ENCODE measurements at regions not wholly inside any gene's neighbourhood (a gene's known extent, or its start where the extent isn't known, plus 50 kb on each side); places are given as distances from the start of the nearest gene placed in this dataset.

DNA sequence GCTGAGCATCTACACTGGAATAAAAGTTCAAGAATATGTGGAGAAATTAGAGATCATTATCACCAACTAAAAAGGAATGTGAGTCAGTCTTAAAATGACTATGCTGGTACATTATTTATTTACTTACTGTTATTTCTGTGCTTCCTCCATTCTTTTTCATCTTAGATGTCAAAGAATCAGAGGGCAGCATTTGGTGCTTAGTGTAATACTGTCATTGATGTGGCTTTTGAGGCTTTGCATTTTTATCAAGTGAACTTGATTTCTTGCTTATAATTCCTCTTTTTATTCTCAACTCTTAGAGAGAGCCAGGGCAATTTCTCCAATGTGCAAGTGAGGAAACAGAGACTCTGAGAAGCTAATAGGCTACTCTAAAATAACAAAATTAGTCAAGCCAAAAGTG is 163.7 kb upstream of the TRPC7 start:
- Histone ChIP-seq H3K4me1 (ENCODE audit: control insufficient read depth in 2 of 2, insufficient read depth in 2 of 2, low read length in 1 of 2) (no peaks in the 10 kb centered on the region), H3K27me3 (ENCODE audit: control insufficient read depth in 1 of 2, insufficient read depth in 2 of 2, low read length in 2 of 2) (no peaks in the 10 kb centered on the region), H3K27ac (ENCODE audit: low read depth in 2 of 2, low read length in 1 of 2) (no peak overlapping the region), H3K9me3 (ENCODE audit: control insufficient read depth in 2 of 2, insufficient read depth in 1 of 2, low read depth in 1 of 2, low read length in 1 of 2) (no peaks in the 10 kb centered on the region), H3K36me3 (ENCODE audit: control insufficient read depth in 2 of 2, insufficient read depth in 2 of 2, low read length in 1 of 2) (no peaks in the 10 kb centered on the region), H3K4me3 (ENCODE audit: low read depth in 1 of 2, low read length in 2 of 2) (no peak overlapping the region)

GRCh38 chr5:136528481-136529030 is 163.2 kb upstream of the TRPC7 start:
- WGBS, 2 donors = 72 to 80% methylated on average over 2 of the region's 2 CpGs
- H3K4me1 ChIP-seq (ENCODE audit: control insufficient read depth in 2 of 2, insufficient read depth in 2 of 2, low read length in 1 of 2) = no peaks in the 10 kb centered on the region
- no peaks in the 10 kb centered on the region for H3K27me3 ChIP-seq (ENCODE audit: control insufficient read depth in 1 of 2, insufficient read depth in 2 of 2, low read length in 2 of 2)
- H3K27ac ChIP-seq (ENCODE audit: low read depth in 2 of 2, low read length in 1 of 2) = no peak overlapping the region
- H3K9me3 ChIP-seq (ENCODE audit: control insufficient read depth in 2 of 2, insufficient read depth in 1 of 2, low read depth in 1 of 2, low read length in 1 of 2) = no peaks in the 10 kb centered on the region
- H3K4me3 ChIP-seq (ENCODE audit: low read depth in 1 of 2, low read length in 2 of 2) = no peak overlapping the region
- no peaks in the 10 kb centered on the region for H3K36me3 ChIP-seq (ENCODE audit: control insufficient read depth in 2 of 2, insufficient read depth in 2 of 2, low read length in 1 of 2)

- 60 to 68% methylated on average over 4 of the region's 4 CpGs for WGBS, 2 donors
- Histone ChIP-seq H3K9me3 (ENCODE audit: control insufficient read depth in 2 of 2, insufficient read depth in 1 of 2, low read depth in 1 of 2, low read length in 1 of 2) (no peaks in the 10 kb centered on the region), H3K36me3 (ENCODE audit: control insufficient read depth in 2 of 2, insufficient read depth in 2 of 2, low read length in 1 of 2) (no peaks in the 10 kb centered on the region), H3K4me3 (ENCODE audit: low read depth in 1 of 2, low read length in 2 of 2) (no peak overlapping the region), H3K4me1 (ENCODE audit: control insufficient read depth in 2 of 2, insufficient read depth in 2 of 2, low read length in 1 of 2) (no peaks in the 10 kb centered on the region), H3K27ac (ENCODE audit: low read depth in 2 of 2, low read length in 1 of 2) (no peak overlapping the region), H3K27me3 (ENCODE audit: control insufficient read depth in 1 of 2, insufficient read depth in 2 of 2, low read length in 2 of 2) (no peaks in the 10 kb centered on the region)
Measured at GRCh38 chr5:136527311-136527710, 162.0 kb upstream of the TRPC7 start.

GRCh38 chr5:136526791-136527190 is 161.4 kb upstream of the TRPC7 start:
- no peaks in the 10 kb centered on the region for H3K36me3 ChIP-seq (ENCODE audit: control insufficient read depth in 2 of 2, insufficient read depth in 2 of 2, low read length in 1 of 2)
- H3K4me1 ChIP-seq (ENCODE audit: control insufficient read depth in 2 of 2, insufficient read depth in 2 of 2, low read length in 1 of 2) = no peaks in the 10 kb centered on the region
- no peak overlapping the region for H3K27ac ChIP-seq (ENCODE audit: low read depth in 2 of 2, low read length in 1 of 2)
- H3K4me3 ChIP-seq (ENCODE audit: low read depth in 1 of 2, low read length in 2 of 2) = no peak overlapping the region
- WGBS, 2 donors = 40 to 65% methylated on average over 5 of the region's 5 CpGs
- no peaks in the 10 kb centered on the region for H3K9me3 ChIP-seq (ENCODE audit: control insufficient read depth in 2 of 2, insufficient read depth in 1 of 2, low read depth in 1 of 2, low read length in 1 of 2)
- no peaks in the 10 kb centered on the region for H3K27me3 ChIP-seq (ENCODE audit: control insufficient read depth in 1 of 2, insufficient read depth in 2 of 2, low read length in 2 of 2)

- Histone ChIP-seq H3K27ac (ENCODE audit: low read depth in 2 of 2, low read length in 1 of 2) (no peak overlapping the region), H3K27me3 (ENCODE audit: control insufficient read depth in 1 of 2, insufficient read depth in 2 of 2, low read length in 2 of 2) (no peaks in the 10 kb centered on the region), H3K36me3 (ENCODE audit: control insufficient read depth in 2 of 2, insufficient read depth in 2 of 2, low read length in 1 of 2) (no peaks in the 10 kb centered on the region), H3K4me1 (ENCODE audit: control insufficient read depth in 2 of 2, insufficient read depth in 2 of 2, low read length in 1 of 2) (no peaks in the 10 kb centered on the region), H3K4me3 (ENCODE audit: low read depth in 1 of 2, low read length in 2 of 2) (no peak overlapping the region), H3K9me3 (ENCODE audit: control insufficient read depth in 2 of 2, insufficient read depth in 1 of 2, low read depth in 1 of 2, low read length in 1 of 2) (no peaks in the 10 kb centered on the region)
- 63 to 73% methylated on average over 4 of the region's 4 CpGs for WGBS, 2 donors
Measured at GRCh38 chr5:136526021-136526420, 160.7 kb upstream of the TRPC7 start.

GRCh38 chr5:136525597-136525996 is 160.3 kb upstream of the TRPC7 start:
- Histone ChIP-seq H3K27me3 (ENCODE audit: control insufficient read depth in 1 of 2, insufficient read depth in 2 of 2, low read length in 2 of 2) (no peaks in the 10 kb centered on the region), H3K9me3 (ENCODE audit: control insufficient read depth in 2 of 2, insufficient read depth in 1 of 2, low read depth in 1 of 2, low read length in 1 of 2) (no peaks in the 10 kb centered on the region), H3K4me1 (ENCODE audit: control insufficient read depth in 2 of 2, insufficient read depth in 2 of 2, low read length in 1 of 2) (no peaks in the 10 kb centered on the region), H3K36me3 (ENCODE audit: control insufficient read depth in 2 of 2, insufficient read depth in 2 of 2, low read length in 1 of 2) (no peaks in the 10 kb centered on the region), H3K4me3 (ENCODE audit: low read depth in 1 of 2, low read length in 2 of 2) (no peak overlapping the region), H3K27ac (ENCODE audit: low read depth in 2 of 2, low read length in 1 of 2) (no peak overlapping the region)
- WGBS, 2 donors = 28 to 44% methylated on average over 2 of the region's 2 CpGs

DNA sequence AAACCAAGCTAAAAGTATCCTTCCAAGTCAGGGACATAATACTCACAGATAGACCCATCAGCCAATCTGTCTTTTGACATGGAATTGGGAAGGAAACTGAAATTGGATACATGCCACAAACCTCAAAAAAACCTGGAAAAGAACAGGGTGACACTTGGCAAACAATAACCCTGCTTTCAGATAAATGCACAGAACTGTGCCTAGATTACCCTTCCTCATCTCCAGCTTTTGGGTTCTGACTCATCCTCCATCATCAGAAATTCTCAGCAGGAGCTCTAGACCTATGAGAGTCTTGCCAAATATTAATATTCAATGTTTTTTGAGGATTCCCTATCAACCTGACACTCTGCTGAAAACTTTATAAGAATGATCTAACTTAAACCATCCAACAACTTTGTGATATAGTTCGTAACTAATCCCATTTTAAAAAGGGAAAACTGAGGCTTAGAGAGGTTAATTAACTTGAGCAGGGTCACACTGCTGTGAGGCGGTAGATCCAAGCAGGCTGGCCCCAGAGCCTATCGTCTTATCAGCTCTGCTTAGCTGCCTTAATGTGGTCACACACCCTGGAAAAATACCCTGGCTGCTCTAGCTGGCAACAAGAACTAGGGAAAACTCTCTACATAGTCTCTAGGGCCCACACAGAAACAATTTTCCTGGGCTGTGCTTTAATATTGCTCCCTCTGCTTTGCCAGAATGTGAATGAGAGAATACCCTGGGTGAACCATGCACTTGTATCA is 157.0 kb upstream of the TRPC7 start:
- no peaks in the 10 kb centered on the region for H3K4me1 ChIP-seq (ENCODE audit: control insufficient read depth in 2 of 2, insufficient read depth in 2 of 2, low read length in 1 of 2)
- no peak overlapping the region for H3K4me3 ChIP-seq (ENCODE audit: low read depth in 1 of 2, low read length in 2 of 2)
- H3K27me3 ChIP-seq (ENCODE audit: control insufficient read depth in 1 of 2, insufficient read depth in 2 of 2, low read length in 2 of 2) = no peaks in the 10 kb centered on the region
- 52 to 73% methylated on average over 3 of the region's 3 CpGs for WGBS, 2 donors
- no peak overlapping the region for H3K27ac ChIP-seq (ENCODE audit: low read depth in 2 of 2, low read length in 1 of 2)
- no peaks in the 10 kb centered on the region for H3K9me3 ChIP-seq (ENCODE audit: control insufficient read depth in 2 of 2, insufficient read depth in 1 of 2, low read depth in 1 of 2, low read length in 1 of 2)
- no peaks in the 10 kb centered on the region for H3K36me3 ChIP-seq (ENCODE audit: control insufficient read depth in 2 of 2, insufficient read depth in 2 of 2, low read length in 1 of 2)

GRCh38 chr5:136521696-136522095 is 156.4 kb upstream of the TRPC7 start:
- Histone ChIP-seq H3K4me1 (ENCODE audit: control insufficient read depth in 2 of 2, insufficient read depth in 2 of 2, low read length in 1 of 2) (no peaks in the 10 kb centered on the region), H3K27ac (ENCODE audit: low read depth in 2 of 2, low read length in 1 of 2) (no peak overlapping the region), H3K27me3 (ENCODE audit: control insufficient read depth in 1 of 2, insufficient read depth in 2 of 2, low read length in 2 of 2) (no peaks in the 10 kb centered on the region), H3K9me3 (ENCODE audit: control insufficient read depth in 2 of 2, insufficient read depth in 1 of 2, low read depth in 1 of 2, low read length in 1 of 2) (no peaks in the 10 kb centered on the region), H3K36me3 (ENCODE audit: control insufficient read depth in 2 of 2, insufficient read depth in 2 of 2, low read length in 1 of 2) (no peaks in the 10 kb centered on the region), H3K4me3 (ENCODE audit: low read depth in 1 of 2, low read length in 2 of 2) (no peak overlapping the region)

DNA sequence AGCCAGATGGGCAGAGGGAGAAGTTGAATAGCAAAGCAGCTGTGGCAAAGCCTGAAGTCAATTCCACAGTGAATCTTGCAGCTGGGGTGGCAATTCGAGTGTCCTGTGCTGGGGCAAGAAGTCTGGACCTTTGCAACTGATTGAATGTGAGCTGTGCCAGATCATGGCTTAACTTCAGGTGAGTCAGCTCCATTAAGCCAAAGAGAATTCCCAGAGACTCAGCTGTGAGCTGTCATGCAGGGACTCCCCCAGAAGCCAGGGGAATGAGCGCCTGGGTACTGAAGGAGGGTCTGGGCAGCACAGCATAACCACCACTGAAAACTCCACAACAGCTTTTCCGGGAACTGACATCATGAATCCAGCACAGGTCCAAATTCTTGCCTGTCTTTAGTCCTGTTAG is 153.5 kb upstream of the TRPC7 start:
- no peaks in the 10 kb centered on the region for H3K9me3 ChIP-seq (ENCODE audit: control insufficient read depth in 2 of 2, insufficient read depth in 1 of 2, low read depth in 1 of 2, low read length in 1 of 2)
- 61 to 69% methylated on average over 3 of the region's 3 CpGs for WGBS, 2 donors
- no peak overlapping the region for H3K4me3 ChIP-seq (ENCODE audit: low read depth in 1 of 2, low read length in 2 of 2)
- H3K4me1 ChIP-seq (ENCODE audit: control insufficient read depth in 2 of 2, insufficient read depth in 2 of 2, low read length in 1 of 2) = no peaks in the 10 kb centered on the region
- H3K36me3 ChIP-seq (ENCODE audit: control insufficient read depth in 2 of 2, insufficient read depth in 2 of 2, low read length in 1 of 2) = no peaks in the 10 kb centered on the region
- no peak overlapping the region for H3K27ac ChIP-seq (ENCODE audit: low read depth in 2 of 2, low read length in 1 of 2)
- H3K27me3 ChIP-seq (ENCODE audit: control insufficient read depth in 1 of 2, insufficient read depth in 2 of 2, low read length in 2 of 2) = no peaks in the 10 kb centered on the region

DNA sequence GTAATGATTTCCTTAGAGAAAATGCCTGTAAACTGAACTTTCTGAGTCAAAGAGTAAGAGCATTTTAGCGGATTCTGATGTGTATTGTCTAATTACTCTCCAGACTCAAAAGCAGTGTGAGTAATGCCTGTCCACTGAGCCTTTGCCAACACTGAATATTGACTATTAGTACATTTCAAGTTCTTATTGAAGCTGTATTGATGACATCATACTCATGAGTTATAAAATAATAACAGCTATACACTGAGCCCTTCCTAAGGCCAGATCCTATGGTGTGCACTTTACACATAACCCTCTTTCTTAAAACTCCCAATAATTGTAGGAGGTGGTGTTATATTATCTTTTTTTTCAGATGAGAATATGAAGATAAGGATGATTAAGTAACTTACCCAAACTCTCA is 152.8 kb upstream of the TRPC7 start:
- H3K4me3 ChIP-seq (ENCODE audit: low read depth in 1 of 2, low read length in 2 of 2) = no peak overlapping the region
- no peaks in the 10 kb centered on the region for H3K27me3 ChIP-seq (ENCODE audit: control insufficient read depth in 1 of 2, insufficient read depth in 2 of 2, low read length in 2 of 2)
- no peaks in the 10 kb centered on the region for H3K9me3 ChIP-seq (ENCODE audit: control insufficient read depth in 2 of 2, insufficient read depth in 1 of 2, low read depth in 1 of 2, low read length in 1 of 2)
- WGBS, 2 donors = 83 to 85% methylated on average over 1 of the region's 1 CpG
- no peaks in the 10 kb centered on the region for H3K4me1 ChIP-seq (ENCODE audit: control insufficient read depth in 2 of 2, insufficient read depth in 2 of 2, low read length in 1 of 2)
- no peak overlapping the region for H3K27ac ChIP-seq (ENCODE audit: low read depth in 2 of 2, low read length in 1 of 2)
- H3K36me3 ChIP-seq (ENCODE audit: control insufficient read depth in 2 of 2, insufficient read depth in 2 of 2, low read length in 1 of 2) = no peaks in the 10 kb centered on the region

All from esophagus (tissue), 2 donors.